HG03469 (cell line): ENCODE measurements at regions not wholly inside any gene's neighbourhood (a gene's known extent, or its start where the extent isn't known, plus 50 kb on each side); places are given as distances from the start of the nearest gene placed in this dataset.
"Not testable (repeated sequence)": the region's sequence is repeated elsewhere in the genome, so short reads cannot be mapped to it uniquely, and the experiment has no call there.

Experiments used
- ATAC-seq: cut with Tn5 transposase; IDR thresholded peaks from one replicate; pipeline ENCODE4 v1.9.1; 2021; ENCODE audit warnings: mild to moderate bottlenecking, moderate library complexity, moderate number of reproducible peaks; ENCODE audit not compliant: unreplicated experiment

- ATAC-seq = no peak
Measured at GRCh38 chr6:62889240-62889639, 322.0 kb upstream of the FKBP1C start.

GRCh38 chr6:62891065-62891647 is 320.1 kb upstream of the FKBP1C start:
- no peak for ATAC-seq

- ATAC-seq = no peak
Measured at GRCh38 chr6:62894114-62894513, 317.2 kb upstream of the FKBP1C start.

- ATAC-seq = no peak
Measured at GRCh38 chr6:62903266-62903665, 308.0 kb upstream of the FKBP1C start.

- ATAC-seq = no peak
Measured at GRCh38 chr6:62904687-62905086, 306.6 kb upstream of the FKBP1C start.

GRCh38 chr6:62914530-62914929 is 296.7 kb upstream of the FKBP1C start:
- ATAC-seq = no peak

GRCh38 chr6:62923728-62924127 is 287.5 kb upstream of the FKBP1C start:
- ATAC-seq = no peak

- no peak for ATAC-seq
Measured at GRCh38 chr6:62940848-62941247, 270.4 kb upstream of the FKBP1C start.

GRCh38 chr6:62942000-62942399 is 269.3 kb upstream of the FKBP1C start:
- no peak for ATAC-seq

- no peak for ATAC-seq
Measured at GRCh38 chr6:62968834-62969233, 242.4 kb upstream of the FKBP1C start.

- no peak for ATAC-seq
Measured at GRCh38 chr6:62971976-62972658, 239.2 kb upstream of the FKBP1C start.

GRCh38 chr6:62974452-62974851 is 236.8 kb upstream of the FKBP1C start:
- no peak for ATAC-seq

- no peak for ATAC-seq
Measured at GRCh38 chr6:62976566-62976965, 234.7 kb upstream of the FKBP1C start.

- ATAC-seq = no peak
Measured at GRCh38 chr6:62978920-62979319, 232.3 kb upstream of the FKBP1C start.

GRCh38 chr6:62980093-62980492 is 231.2 kb upstream of the FKBP1C start:
- ATAC-seq = no peak

- no peak for ATAC-seq
Measured at GRCh38 chr6:62980724-62981123, 230.5 kb upstream of the FKBP1C start.

- ATAC-seq = no peak
Measured at GRCh38 chr6:62982951-62983350, 228.3 kb upstream of the FKBP1C start.

GRCh38 chr6:62991696-62992095 is 219.6 kb upstream of the FKBP1C start:
- not testable (repeated sequence) for ATAC-seq

GRCh38 chr6:62993951-62994350 is 217.3 kb upstream of the FKBP1C start:
- ATAC-seq = no peak

- no peak for ATAC-seq
Measured at GRCh38 chr6:62998022-62998421, 213.2 kb upstream of the FKBP1C start.

GRCh38 chr6:62999242-62999641 is 212.0 kb upstream of the FKBP1C start:
- ATAC-seq = not testable (repeated sequence)

GRCh38 chr6:62999796-63000195 is 211.5 kb upstream of the FKBP1C start:
- ATAC-seq = no peak

- ATAC-seq = not testable (repeated sequence)
Measured at GRCh38 chr6:63006018-63006417, 205.3 kb upstream of the FKBP1C start.
